Gastrocnemius medialis (tissue), 4 donors: ENCODE measurements at regions not wholly inside any gene's neighbourhood (a gene's known extent, or its start where the extent isn't known, plus 50 kb on each side); places are given as distances from the start of the nearest gene placed in this dataset.

Experiments used
- ATAC-seq, 2 donors: fragments of 150-250 bp; one replicate each; pipeline ENCODE4 v1.9.1; 2016
- DNase-seq, 2 donors: peaks; one replicate each; pipeline ENCODE4 v3.0.0-alpha.2; 2019
- H3K27ac ChIP-seq, 4 donors: fragments of 200-600 bp; sonication (generic); 1 replicate in 1 of 4; 2 replicates in 3 of 4; pipeline ENCODE4 v1.5.1; 2016 to 2018; ENCODE audit warnings: mild to moderate bottlenecking in 2 of 4, moderate library complexity in 1 of 4
- H3K27me3 ChIP-seq, 3 donors: fragments of 200-600 bp; sonication (generic) in 2 of 3; 1 replicate in 1 of 3; 2 replicates in 2 of 3; pipeline versions ENCODE4 v1.5.1 to v1.6.0; 2016 to 2019; ENCODE audit warnings: mild to moderate bottlenecking in 1 of 3, moderate library complexity in 1 of 3
- H3K36me3 ChIP-seq, 2 donors: fragments of 200-600 bp; sonication (generic) in 1 of 2; one replicate each; pipeline ENCODE4 v1.5.1; 2017 to 2018
- H3K4me1 ChIP-seq, 2 donors: fragments of 200-600 bp; sonication (generic) in 1 of 2; one replicate each; pipeline ENCODE4 v1.5.1; 2016 to 2017; ENCODE audit warnings: mild to moderate bottlenecking in 2 of 2
- H3K4me3 ChIP-seq, 4 donors: fragments of 200-600 bp; sonication (generic) in 3 of 4; 1 replicate in 1 of 4; 2 replicates in 3 of 4; pipeline ENCODE4 v1.5.1; 2016 to 2019; ENCODE audit warnings: mild to moderate bottlenecking in 2 of 4
- H3K9me3 ChIP-seq, 3 donors: fragments of 200-600 bp; sonication (generic) in 2 of 3; 1 replicate in 1 of 3; 2 replicates in 2 of 3; pipeline ENCODE4 v1.5.1; 2016 to 2019
- CTCF ChIP-seq, 5 experiments: fragments of 450-650 bp in 3 of 5; fragments of 200-600 bp in 2 of 5; sonication (generic) in 2 of 5; IDR thresholded peaks in 4 of 5; conservative IDR thresholded peaks in 1 of 5; 1 replicate in 4 of 5; 2 replicates in 1 of 5; pipeline ENCODE4 v1.5.1; 2016 to 2019; ENCODE audit warnings: antibody characterized with exemption in 5 of 5, mild to moderate bottlenecking in 3 of 5, moderate library complexity in 3 of 5
- POLR2A ChIP-seq, 2 donors: fragments of 450-650 bp; IDR thresholded peaks; one replicate each; pipeline ENCODE4 v1.6.1; 2017; ENCODE audit warnings: antibody characterized with exemption in 2 of 2, mild to moderate bottlenecking in 2 of 2, moderate library complexity in 2 of 2
- in situ Hi-C, 4 donors: fragments of 200-750 bp; cut with MboI; loops; one replicate each; pipeline versions ENCODE4 v1.15.0 to v1.8.0; 2017; ENCODE audit warnings: low sequenced_read_pairs in 4 of 4
- intact Hi-C: fragments of 100-400 bp; cut with DNase I; formaldehyde crosslinking; loops from one replicate; pipeline ENCODE4 v1.15.1; 2023; ENCODE audit warnings: low total_unique reads

GRCh38 chr10:59106441-59106840 lies 70.0 kb upstream of the PHYHIPL start:
- Histone ChIP-seq H3K9me3 (no peaks in the 10 kb centered on the region), H3K27ac (no peak overlapping the region), H3K4me3 (no peak overlapping the region), H3K36me3 (no peaks in the 10 kb centered on the region), H3K4me1 (no peaks in the 10 kb centered on the region), H3K27me3 (no peaks in the 10 kb centered on the region)
- in situ Hi-C loops (no loop called here), intact Hi-C loops (no loop called here)
- DNase-seq (no peak), ATAC-seq (no peak)
- TF ChIP-seq POLR2A (IDR thresholded peaks at IDR 0.05), result no peak
- no peak for TF ChIP-seq CTCF (IDR thresholded peaks at IDR 0.05 in 4 of 5, conservative IDR thresholded peaks at IDR 0.05 in 1 of 5)

GRCh38 chr10:59107147-59107546 lies 69.3 kb upstream of the PHYHIPL start:
- H3K9me3 ChIP-seq, result no peaks in the 10 kb centered on the region
- in situ Hi-C loops (no loop called here), intact Hi-C loops (no loop called here)
- no peaks in the 10 kb centered on the region for H3K4me1 ChIP-seq
- H3K27me3 ChIP-seq, result no peaks in the 10 kb centered on the region
- no peak for DNase-seq
- no peak overlapping the region for H3K4me3 ChIP-seq
- ATAC-seq, result no peak
- H3K36me3 ChIP-seq, result no peaks in the 10 kb centered on the region
- H3K27ac ChIP-seq, result no peak overlapping the region
- TF ChIP-seq CTCF (IDR thresholded peaks at IDR 0.05 in 4 of 5, conservative IDR thresholded peaks at IDR 0.05 in 1 of 5) (no peak), POLR2A (IDR thresholded peaks at IDR 0.05) (no peak)

- in situ Hi-C loops (no loop called here), intact Hi-C loops (no loop called here)
- no peaks in the 10 kb centered on the region for H3K36me3 ChIP-seq
- no peak overlapping the region for H3K27ac ChIP-seq
- no peaks in the 10 kb centered on the region for H3K9me3 ChIP-seq
- DNase-seq (no peak), ATAC-seq (no peak)
- no peaks in the 10 kb centered on the region for H3K27me3 ChIP-seq
- no peak overlapping the region for H3K4me3 ChIP-seq
- no peaks in the 10 kb centered on the region for H3K4me1 ChIP-seq
- no peak for TF ChIP-seq POLR2A (IDR thresholded peaks at IDR 0.05)
- no peak for TF ChIP-seq CTCF (IDR thresholded peaks at IDR 0.05 in 4 of 5, conservative IDR thresholded peaks at IDR 0.05 in 1 of 5)
Observed at GRCh38 chr10:59108296-59108870, 68.1 kb upstream of the PHYHIPL start.

GRCh38 chr10:59108886-59109288 lies 67.6 kb upstream of the PHYHIPL start:
- H3K4me1 ChIP-seq, result no peaks in the 10 kb centered on the region
- H3K4me3 ChIP-seq, result no peak overlapping the region
- TF ChIP-seq CTCF (IDR thresholded peaks at IDR 0.05 in 4 of 5, conservative IDR thresholded peaks at IDR 0.05 in 1 of 5) (no peak), POLR2A (IDR thresholded peaks at IDR 0.05) (no peak)
- H3K27me3 ChIP-seq, result no peaks in the 10 kb centered on the region
- in situ Hi-C loops, result no loop called here
- H3K9me3 ChIP-seq, result no peaks in the 10 kb centered on the region
- intact Hi-C loops, result no loop called here
- ATAC-seq (no peak), DNase-seq (no peak)
- H3K27ac ChIP-seq, result no peak overlapping the region
- no peaks in the 10 kb centered on the region for H3K36me3 ChIP-seq

- Histone ChIP-seq H3K4me1 (no peaks in the 10 kb centered on the region), H3K4me3 (no peak overlapping the region), H3K9me3 (no peaks in the 10 kb centered on the region), H3K27ac (no peak overlapping the region), H3K36me3 (no peaks in the 10 kb centered on the region), H3K27me3 (no peaks in the 10 kb centered on the region)
- DNase-seq (no peak), ATAC-seq (no peak)
- TF ChIP-seq POLR2A (IDR thresholded peaks at IDR 0.05), result no peak
- TF ChIP-seq CTCF (IDR thresholded peaks at IDR 0.05 in 4 of 5, conservative IDR thresholded peaks at IDR 0.05 in 1 of 5), result no peak
- intact Hi-C loops (no loop called here), in situ Hi-C loops (no loop called here)
Observed at GRCh38 chr10:59109826-59110225, 66.6 kb upstream of the PHYHIPL start.
